ENCODE measurements at regions not wholly inside any gene's neighbourhood (a gene's known extent, or its start where the extent isn't known, plus 50 kb on each side); places are given as distances from the start of the nearest gene placed in this dataset.

DNA sequence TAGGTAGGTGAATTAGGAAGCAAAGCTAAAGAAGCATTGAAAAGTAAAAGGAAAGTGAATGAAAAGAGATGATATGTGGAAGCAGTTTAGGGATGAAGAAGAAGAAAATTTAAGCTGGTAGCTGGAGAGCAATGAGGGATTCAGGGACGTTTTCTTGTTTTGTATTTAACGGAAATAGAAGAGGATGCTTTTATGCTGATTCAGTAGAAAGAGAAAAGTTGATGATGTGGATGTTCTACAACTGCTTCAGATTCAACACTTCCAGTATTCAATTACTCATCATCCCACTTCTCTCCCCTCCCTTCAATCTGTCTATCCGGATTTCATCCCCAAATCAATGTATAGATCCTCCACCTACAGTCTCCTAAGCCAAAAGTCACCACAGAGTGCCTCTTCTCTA is 448.2 kb upstream of the CCDC54 start:
- no peak for ATAC-seq

DNA sequence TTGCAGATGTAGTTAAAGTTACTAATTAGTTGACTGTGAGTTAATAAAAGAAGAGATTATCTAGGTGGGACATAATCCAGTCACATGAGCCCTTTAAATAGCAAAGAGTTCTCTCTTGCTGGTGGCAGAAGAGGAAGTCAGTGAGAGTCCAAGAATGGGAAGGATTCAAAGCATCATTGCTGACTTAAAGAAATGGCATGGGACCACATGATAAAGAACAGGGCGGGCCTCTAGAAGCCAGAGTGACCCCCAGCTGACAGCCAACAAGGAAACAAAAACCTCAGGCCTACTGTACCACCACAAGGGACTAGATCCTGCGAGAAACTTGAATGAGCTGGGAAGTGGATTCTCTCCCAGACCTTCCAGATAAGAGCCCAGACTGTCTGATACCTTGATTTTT is 447.2 kb upstream of the CCDC54 start:
- intact Hi-C loops (cut with DNase I) = no loop called here
- no peak for ATAC-seq
- no peaks in the 10 kb centered on the region for H3K36me3 ChIP-seq
- H3K27ac ChIP-seq = no peak overlapping the region
- H3K4me1 ChIP-seq = no peaks in the 10 kb centered on the region
- no peak for DNase-seq
- H3K27me3 ChIP-seq = no peaks in the 10 kb centered on the region
- no peaks in the 10 kb centered on the region for H3K9me3 ChIP-seq
- no peak for FAIRE-seq
- no peak overlapping the region for H3K4me3 ChIP-seq
- TF ChIP-seq, protein P1, sequence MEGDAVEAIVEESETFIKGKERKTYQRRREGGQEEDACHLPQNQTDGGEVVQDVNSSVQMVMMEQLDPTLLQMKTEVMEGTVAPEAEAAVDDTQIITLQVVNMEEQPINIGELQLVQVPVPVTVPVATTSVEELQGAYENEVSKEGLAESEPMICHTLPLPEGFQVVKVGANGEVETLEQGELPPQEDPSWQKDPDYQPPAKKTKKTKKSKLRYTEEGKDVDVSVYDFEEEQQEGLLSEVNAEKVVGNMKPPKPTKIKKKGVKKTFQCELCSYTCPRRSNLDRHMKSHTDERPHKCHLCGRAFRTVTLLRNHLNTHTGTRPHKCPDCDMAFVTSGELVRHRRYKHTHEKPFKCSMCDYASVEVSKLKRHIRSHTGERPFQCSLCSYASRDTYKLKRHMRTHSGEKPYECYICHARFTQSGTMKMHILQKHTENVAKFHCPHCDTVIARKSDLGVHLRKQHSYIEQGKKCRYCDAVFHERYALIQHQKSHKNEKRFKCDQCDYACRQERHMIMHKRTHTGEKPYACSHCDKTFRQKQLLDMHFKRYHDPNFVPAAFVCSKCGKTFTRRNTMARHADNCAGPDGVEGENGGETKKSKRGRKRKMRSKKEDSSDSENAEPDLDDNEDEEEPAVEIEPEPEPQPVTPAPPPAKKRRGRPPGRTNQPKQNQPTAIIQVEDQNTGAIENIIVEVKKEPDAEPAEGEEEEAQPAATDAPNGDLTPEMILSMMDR (IDR thresholded peaks at IDR 0.05) = no peak
- WGBS, 2 donors = 60 to 69% methylated on average over 2 of the region's 2 CpGs

More for the DNA sequence above, 448.2 kb upstream of the CCDC54 start:
- no peaks in the 10 kb centered on the region for H3K9me3 ChIP-seq
- no peaks in the 10 kb centered on the region for H3K27me3 ChIP-seq
- intact Hi-C loops (cut with DNase I) = no loop called here
- no peak overlapping the region for H3K4me3 ChIP-seq
- FAIRE-seq (no peak), DNase-seq (no peak)
- TF ChIP-seq, protein P1 (IDR thresholded peaks at IDR 0.05) = no peak
- no peaks in the 10 kb centered on the region for H3K4me1 ChIP-seq
- H3K27ac ChIP-seq = no peak overlapping the region
- no peaks in the 10 kb centered on the region for H3K36me3 ChIP-seq
- 50 to 57% methylated on average over 3 of the region's 3 CpGs for WGBS, 2 donors

DNA sequence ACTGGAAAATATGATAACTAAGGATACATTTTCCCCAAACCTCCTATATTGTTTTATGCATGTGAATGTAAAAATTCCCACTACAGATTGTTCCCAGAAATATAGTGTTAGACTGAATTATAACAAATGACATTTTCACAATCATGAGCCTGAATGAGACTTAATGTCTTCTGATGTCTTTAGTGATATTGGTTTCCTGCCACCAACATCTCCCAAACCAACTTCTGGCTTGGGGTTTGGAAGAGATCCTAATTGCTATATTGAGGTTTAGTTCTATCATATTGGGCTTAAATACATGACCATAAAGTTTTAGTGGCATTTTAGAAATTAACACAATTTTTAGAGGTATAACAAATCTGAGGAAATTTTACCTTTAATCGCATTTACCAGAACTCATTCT is 445.3 kb upstream of the CCDC54 start:
- Histone ChIP-seq H3K27me3 (no peaks in the 10 kb centered on the region), H3K27ac (no peak overlapping the region), H3K4me3 (no peak overlapping the region), H3K9me3 (no peaks in the 10 kb centered on the region), H3K36me3 (no peaks in the 10 kb centered on the region), H3K4me1 (no peaks in the 10 kb centered on the region)
- TF ChIP-seq, protein P1 (IDR thresholded peaks at IDR 0.05) = no peak
- DNase-seq = no peak
- 84 to 92% methylated on average over 1 of the region's 1 CpG for whole genome bisulfite sequencing, 2 donors
- FAIRE-seq = no peak
- ATAC-seq = no peak
- intact Hi-C loops (cut with DNase I) = no loop called here

DNA sequence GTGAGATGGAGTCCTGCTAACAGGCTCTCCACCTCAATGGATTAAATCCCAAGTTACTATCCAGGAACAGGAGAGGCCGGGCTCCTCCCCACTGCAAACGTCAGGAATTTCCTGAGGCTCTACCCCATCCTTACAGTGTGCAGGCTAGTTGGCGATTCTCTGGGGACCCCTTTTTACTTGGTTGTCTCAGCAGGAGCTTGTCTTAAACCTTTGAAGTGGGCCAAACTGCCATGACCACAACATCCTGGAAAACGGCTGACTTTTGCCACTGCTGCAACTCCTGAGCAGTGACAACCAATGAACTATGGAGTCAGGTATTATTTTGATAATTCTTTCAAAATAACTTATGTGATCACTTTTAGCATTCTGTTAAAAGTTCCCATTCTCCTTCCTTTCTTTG is 440.9 kb upstream of the CCDC54 start:
- no peak overlapping the region for H3K4me3 ChIP-seq
- intact Hi-C loops (cut with DNase I) = no loop called here
- whole genome bisulfite sequencing, 2 donors = 38 to 45% methylated on average over 4 of the region's 4 CpGs
- no peaks in the 10 kb centered on the region for H3K4me1 ChIP-seq
- no peaks in the 10 kb centered on the region for H3K36me3 ChIP-seq
- H3K27ac ChIP-seq = no peak overlapping the region
- H3K27me3 ChIP-seq = no peaks in the 10 kb centered on the region
- no peak for DNase-seq
- ATAC-seq = no peak
- TF ChIP-seq, protein P1 (IDR thresholded peaks at IDR 0.05) = no peak
- H3K9me3 ChIP-seq = no peaks in the 10 kb centered on the region
- FAIRE-seq = no peak

DNA sequence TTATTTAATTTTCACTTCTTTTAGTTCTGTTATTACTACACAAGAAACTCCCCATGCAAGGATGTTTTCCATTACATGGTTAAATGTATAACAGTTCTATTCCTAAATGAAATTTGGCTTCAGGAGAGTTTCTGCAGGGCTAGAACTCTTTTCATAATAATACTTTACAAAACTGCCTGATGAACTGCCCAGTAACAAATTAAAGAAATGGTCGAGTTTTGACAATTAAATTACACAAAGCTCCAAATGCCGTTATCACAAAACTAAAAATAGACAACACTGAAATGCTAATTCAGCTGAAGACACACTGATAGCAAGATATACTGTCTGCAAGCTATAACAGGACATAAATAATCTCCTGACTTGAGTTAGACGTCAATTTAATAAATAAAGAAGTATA is 435.2 kb upstream of the CCDC54 start:
- no peak for ATAC-seq
- WGBS, 2 donors = 28 to 35% methylated on average over 3 of the region's 3 CpGs
- Histone ChIP-seq H3K36me3 (no peaks in the 10 kb centered on the region), H3K4me1 (no peaks in the 10 kb centered on the region), H3K27ac (no peak overlapping the region), H3K4me3 (no peak overlapping the region), H3K27me3 (no peaks in the 10 kb centered on the region), H3K9me3 (no peaks in the 10 kb centered on the region)
- TF ChIP-seq, protein P1 (IDR thresholded peaks at IDR 0.05) = no peak
- intact Hi-C loops (cut with DNase I) = no loop called here
- DNase-seq = no peak
- FAIRE-seq = no peak

All from pancreas (tissue), 10 donors.